RPMI7951 (cell line): ENCODE measurements at regions not wholly inside any gene's neighbourhood (a gene's known extent, or its start where the extent isn't known, plus 50 kb on each side); places are given as distances from the start of the nearest gene placed in this dataset.

Experiments used
- DNase-seq: peaks from one replicate; pipeline ENCODE4 v3.0.0-alpha.2; 2012; ENCODE audit warnings: low read depth

DNA sequence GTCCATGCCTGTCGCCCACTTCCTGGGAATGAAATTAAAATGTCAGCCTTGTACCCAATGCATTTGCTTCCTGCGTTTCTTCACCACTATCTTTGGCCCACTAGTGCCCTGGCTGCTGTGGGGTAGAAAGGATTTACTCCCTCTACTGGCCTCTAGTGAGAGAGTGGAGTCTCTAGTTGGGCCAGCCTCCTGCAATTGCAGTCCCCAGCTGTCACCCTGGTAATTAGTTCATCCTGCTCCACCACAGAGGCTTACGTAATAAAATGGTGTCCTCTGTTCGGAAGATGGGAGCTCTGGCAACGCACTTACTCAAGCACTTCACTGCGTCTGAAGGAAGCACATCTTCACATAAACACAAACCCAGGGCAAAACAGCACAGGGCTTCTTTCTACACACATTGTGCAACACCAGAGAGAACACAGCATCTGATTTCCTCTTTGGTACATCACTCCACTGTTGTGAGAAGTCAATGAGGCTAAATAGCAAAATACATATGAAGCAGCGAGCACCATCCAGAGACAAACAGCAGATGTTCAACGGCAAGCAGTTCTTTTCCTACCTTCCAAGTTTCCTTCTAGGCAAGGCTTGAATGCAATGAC lies 274.6 kb downstream of the LRATD1 start:
- peak; percentile 12 for DNase-seq

DNA sequence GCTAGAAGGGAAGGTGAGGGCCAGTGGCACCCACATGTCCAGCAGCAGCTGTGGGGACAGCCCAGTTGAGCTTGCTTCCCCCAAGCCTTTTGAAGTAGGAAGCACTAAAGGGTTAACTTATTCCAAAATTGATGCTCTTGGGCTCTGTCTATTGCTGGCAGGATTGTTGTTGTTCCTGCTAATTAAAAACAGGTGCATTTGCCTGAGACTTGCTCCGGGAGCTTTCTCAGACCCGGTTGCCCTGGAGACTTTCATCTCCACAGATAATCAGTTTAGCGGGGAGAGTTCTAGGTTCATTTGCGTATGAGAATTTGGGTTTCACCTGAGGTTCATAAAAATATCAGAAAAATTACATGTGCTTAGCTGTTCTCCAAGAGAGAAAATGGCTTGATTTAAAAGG lies 277.3 kb downstream of the LRATD1 start:
- peak; percentile 5 for DNase-seq

DNA sequence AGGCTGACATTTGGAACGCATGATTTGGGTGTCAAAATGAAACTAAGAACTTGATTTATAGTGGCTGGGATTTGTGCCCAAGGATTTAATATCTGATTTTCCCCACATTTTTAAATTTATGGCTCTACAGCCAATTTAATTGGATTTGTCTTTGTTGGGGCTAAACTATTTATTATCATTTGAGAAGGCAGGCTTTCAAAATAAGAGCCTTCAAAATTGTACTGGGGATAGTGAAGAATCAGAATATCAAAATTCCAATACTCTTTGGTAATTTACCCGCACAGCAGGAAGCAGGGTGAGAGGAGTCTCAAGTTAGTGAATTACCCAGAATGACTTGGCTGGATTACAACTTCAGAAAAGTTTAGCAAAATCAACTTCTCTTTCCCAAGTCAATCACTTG lies 278.1 kb downstream of the LRATD1 start:
- DNase-seq: no peak

DNA sequence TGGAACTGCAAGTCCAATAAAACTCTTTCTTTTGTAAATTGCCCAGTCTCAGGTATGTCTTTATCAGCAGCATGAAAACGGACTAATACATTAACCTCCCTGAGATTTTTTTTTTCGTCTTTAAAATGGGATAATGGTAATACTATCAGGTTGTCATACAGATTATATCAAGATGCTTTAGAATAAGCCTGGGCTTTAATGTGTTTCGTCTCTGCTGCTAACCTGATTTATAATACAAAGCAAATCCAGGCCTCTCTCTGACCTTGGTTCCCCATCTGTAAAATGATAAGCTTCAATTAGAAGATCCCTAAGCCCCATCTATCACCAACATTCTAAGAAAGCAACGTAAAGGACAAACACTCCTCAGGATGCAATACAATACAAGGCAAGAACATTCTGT lies 283.5 kb downstream of the LRATD1 start:
- no peak for DNase-seq

DNA sequence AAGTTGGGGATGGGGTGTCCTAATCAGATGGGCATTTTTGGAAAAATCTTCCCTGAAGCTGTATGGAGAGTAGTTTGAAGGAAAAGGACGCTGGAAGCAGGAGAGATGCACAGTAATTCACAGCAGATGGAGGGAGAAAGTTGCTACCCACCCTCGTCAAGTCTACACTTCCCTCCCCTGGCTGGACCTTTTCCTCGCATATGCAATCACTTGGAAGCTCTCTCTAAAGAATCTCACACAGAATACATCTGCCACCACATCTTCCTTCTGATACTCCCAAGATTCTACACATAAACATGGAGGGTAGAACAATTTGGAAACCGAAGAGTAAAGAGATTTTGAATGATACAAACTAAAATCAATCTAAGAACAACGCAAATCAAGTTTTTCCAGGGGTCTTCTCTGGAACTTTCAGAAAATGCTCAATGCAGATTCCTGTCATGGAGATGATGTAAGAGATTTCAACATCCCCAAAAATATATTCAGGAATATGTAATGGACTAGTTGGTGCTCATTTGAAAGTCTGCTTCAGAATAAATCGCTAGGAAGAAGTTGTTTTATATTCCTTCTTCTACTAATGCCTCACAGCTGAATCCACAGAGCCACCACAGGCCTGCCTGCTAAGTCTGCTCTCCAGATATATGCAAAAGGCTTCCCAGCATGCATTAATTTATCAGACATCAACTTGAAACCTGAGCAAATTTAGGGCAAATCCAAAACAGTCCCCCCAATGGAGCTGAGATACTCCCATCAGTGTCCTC lies 291.5 kb downstream of the LRATD1 start:
- DNase-seq: no peak

DNA sequence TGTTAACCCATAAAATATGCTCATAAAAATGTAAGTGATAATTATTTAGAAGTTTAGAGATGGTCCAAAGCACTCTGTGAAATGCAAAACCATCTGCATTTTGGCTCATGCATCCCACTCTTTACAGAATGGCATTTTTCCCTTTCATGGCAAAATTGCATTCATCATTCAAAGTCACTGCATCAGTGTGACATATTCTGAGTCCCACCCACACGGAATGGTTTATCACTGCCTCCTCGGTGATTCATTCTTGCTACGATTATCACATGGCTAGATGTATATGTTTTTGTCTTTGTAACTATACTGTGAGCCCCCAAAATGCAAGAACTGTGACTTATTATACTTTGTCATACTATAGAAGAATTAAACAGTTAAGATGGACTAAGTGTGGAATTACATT lies 293.0 kb downstream of the LRATD1 start:
- no peak for DNase-seq

DNA sequence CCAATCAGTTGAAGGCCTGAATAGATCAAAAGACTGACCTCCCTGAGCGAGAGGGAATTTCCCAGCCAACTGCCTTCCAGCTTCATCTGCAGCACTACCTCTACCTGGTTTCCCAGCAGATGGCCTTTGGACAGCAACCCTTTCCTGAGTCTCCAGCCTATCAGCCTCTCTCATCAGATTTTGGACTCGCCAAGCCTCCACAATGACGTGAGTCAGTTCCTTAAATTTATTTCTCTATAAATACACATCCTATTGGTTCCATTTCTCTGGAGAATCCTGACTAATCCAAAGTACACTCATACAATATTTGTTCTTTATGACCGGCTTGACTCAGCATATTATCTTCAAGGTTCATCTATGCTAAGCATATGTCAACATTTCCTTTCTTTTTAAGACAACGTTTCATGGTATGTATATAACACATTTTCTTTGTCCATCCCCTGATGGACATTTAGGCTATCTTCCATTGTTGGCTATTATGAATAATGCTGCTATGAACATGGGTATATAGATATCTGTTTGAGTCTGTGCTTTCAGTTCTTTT lies 294.6 kb downstream of the LRATD1 start:
- DNase-seq: no peak

DNA sequence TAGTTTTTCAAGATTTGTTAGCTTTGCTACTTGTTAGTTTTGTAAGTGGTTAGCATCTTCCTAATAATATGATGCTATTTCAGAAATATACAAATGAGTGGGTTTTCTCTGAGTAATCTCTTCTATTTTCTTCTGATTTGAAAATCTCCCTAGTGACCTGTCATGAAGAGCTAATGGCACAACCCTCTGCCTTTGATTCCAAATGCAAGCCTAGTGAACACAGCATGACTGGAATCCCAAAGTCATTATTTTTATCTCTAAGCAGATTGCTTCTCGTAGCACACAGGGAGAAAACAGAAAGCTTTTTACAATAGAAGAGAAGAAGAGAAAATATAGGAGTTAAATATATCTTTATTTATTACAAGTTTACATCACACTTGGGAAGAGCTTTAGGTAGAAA lies 295.5 kb downstream of the LRATD1 start:
- DNase-seq: no peak

DNA sequence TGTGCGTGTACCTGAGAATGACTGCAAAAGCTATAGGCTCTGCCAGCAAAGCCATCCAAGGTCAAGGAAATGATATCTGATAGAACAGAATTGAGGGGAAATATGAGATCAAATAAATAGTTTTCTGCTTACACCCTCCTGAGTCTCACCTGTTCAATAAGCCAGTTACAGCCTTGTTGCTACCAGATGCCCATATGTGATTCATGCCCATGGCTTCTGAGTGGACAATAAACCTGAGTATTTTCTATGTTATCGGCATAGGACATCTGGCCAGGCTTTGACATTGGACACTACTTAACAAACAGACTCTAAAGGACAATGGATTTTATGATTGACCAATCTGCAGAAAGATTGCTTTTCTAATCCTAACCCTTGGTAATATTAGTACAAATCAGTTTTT lies 297.9 kb downstream of the LRATD1 start:
- DNase-seq: no peak

DNA sequence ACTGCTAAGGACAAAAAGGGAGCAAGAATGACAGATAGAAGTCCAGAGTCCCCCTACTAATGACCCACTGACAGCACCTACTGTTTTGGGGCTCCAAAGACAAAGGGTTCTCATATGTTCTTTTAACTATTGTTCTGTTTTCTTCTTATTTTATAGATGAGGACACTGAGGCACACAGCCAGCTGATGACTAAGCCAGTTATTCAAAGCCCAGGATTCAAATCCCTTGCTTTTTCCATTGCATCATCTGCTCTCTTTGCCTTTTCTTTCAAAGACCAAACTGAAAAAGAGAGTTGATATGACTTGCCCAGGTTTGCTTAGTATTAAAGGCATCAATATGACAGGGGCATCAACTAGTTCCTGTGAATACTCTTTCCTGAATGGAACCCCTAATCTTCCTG lies 299.8 kb downstream of the LRATD1 start:
- DNase-seq: no peak

DNA sequence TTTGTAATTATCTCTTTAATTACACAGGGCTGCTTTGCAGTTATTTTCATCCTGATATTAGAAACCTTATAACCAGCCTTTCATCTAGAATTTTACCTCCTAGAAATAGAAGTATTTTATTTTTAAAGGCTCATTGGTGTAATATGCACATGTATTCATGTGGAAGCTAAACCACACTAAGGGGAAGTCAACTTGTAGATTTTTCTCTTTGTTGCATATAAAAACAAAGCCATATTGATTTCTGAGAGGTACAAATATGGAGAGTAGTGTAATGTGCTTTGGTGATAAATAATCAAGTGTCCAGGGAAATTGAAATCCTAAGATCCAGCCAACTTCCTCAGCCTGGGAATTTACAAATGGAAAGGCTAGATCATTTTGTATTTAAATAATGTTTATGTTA lies 301.2 kb downstream of the LRATD1 start:
- no peak for DNase-seq

DNA sequence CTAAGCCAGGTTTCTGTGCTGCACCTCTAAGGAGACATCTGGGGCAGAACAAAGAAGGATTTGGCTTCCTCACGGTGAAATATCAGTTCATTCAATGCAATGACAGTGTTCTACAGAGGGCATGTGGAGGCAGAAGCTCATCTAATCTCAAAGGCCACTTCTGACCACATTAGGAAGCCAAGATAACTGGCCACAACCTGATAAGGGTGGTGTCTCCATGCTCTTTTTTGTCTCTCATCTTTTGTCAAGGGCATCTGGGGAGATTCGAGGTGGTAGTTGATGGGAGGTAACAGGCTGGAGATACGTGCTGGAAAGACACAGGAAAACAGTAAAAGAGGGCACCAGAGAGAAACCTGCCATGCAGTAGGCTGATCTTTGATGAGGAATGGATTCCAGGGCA lies 303.9 kb downstream of the LRATD1 start:
- no peak for DNase-seq

DNA sequence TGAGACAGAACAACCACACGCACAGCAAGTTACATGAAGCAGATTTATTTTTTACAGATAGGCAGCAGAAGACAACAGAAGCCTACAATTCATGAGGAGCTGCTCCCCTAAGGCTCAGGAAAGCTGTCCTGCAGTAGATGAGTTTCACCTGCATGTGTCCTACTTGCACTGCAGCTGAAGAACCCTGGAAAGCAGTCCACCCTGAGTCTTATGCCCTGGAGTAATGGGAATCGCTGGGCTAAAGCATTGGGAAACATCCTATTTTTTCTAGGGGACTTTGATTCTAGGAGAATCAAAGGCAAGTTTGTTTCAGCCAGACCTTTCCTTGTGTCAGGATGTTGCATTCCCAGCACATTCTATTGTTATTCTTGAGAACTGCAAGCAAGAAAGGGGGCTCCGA lies 304.8 kb downstream of the LRATD1 start:
- no peak for DNase-seq

DNA sequence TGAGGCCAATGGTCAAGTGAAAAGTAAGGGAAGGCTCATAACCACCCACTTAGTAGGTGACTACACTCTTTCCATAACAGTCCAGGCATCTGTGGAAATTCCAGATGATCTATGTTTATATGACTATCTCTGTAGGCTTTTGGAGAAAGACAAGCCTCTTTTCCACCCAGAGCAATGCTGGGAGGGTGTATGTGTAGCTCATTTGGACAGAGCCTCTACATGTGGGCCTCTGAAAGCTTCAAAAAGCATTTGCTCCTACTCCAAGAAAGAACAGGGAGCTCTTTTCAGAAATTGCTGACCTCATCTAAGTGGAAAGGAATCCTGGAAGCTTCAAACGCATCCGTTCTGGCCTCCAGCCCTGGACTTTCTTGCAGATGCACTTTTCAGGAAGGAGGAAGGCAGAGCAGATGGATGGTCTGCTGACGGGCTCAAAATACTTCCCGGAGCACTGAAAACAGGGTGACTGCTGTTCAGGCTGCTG lies 308.7 kb downstream of the LRATD1 start:
- DNase-seq: no peak

DNA sequence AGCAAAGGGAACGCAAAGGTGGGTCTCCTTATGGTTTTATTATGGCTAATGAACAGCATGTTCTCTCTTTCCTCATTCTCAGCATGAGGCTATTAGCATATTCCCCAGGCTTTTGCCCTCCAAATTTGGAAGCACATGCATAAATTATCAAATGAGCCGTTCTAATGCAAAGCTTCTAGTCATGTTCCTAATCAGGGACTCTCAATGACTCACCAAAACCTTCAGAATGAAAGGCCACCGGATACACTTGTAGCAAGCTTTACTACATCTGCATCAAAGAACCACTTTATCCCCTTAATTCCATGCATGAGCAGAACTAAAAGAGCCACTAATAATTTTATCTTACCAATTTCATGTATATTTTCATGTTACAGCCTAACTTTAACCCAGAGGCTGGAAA lies 310.5 kb downstream of the LRATD1 start:
- no peak for DNase-seq

DNA sequence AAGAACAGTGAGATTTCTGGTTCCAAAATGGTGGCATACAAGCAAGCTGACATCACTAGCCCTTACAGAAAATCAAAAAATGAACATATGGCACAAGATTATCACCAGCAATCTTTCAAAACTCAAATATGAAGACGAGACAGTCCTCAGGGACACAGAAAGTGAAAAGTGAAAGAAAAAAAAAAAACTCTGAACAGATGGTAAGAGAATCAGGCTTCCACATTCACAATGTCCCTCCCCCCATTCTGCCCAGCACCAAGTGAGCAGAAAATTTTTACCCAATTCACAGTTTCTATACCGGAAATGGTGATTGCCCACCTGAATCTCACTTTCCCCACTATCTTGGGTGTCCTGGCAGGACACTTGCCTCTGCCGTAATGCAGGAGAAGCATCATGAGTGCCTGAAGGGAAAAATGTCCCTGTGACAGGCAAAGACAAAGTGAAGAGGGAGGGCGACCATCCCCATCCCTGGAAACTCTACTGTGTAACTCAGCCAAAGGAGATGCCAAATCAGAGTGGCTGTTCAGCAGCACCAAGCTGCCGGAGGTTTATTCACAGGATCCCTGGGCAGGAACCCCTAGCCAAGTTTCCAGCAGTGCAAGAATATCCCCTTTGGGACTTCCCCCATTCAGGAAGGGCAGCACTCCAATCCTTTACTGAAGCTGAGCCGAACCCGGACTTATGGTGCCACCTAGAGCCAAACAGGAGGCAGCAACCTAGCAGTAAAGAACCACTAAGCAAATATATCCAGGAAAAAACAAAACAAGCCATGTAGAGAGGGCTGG lies 312.2 kb downstream of the LRATD1 start:
- DNase-seq: peak; percentile 41

DNA sequence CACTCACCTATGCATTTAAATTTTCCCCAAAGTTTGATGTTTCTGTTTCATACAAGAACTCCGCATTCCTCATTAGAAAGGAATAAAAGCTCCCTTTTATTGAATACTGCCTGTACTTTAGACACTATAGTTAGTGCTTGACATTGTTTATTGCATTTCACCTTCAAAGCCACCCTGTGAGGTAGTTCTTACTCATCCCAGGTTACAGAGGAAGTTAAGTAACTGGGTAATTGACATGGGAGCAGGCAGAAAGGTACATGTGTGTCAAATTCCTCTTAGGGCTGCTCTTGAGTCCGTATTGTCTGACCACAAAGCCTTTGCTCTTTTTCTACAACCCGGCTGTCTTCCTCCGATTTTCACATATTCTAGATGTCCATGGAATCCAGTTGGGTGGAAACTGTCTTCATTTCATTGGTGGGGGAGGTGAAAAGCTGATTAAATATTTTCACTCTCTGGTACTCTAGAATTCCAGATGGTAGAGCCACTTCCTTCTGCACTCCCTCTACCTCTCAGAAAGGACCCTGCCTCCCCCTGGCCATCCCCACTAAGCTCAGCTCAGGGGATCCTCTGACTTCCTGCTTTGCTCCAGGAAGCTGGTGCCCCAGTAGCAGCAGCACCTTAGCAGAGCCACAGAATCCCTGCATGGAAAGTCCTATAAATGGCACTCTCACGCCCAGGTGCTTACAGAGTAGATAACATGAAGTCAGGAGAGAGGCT lies 319.2 kb downstream of the LRATD1 start:
- no peak for DNase-seq

DNA sequence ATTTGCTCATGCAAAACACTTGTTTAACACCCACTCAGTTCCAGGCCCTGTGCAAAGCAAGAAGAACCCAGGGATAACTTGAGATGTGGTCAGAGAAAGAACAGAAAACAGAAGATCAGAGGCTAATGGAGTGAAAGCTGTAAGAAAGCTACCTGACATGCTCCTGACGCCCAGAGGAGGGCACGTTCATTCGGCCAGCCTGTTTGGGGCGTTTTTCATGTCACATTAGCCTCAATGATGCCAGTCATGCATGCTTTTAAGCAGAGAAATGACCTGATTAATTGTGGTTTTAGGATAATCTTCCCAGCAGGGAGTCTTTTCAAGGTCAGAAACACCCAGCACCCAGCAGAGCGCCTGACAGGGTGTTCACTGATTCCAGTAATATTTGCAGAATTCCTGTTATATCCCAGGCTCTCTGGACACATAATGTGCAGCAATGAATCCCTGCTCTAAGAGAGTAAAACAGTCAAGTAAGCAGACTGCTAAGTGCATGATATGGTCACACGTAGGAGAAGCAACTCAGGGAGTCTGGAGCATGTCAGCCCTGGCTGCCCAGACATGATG lies 320.0 kb downstream of the LRATD1 start:
- DNase-seq: no peak

DNA sequence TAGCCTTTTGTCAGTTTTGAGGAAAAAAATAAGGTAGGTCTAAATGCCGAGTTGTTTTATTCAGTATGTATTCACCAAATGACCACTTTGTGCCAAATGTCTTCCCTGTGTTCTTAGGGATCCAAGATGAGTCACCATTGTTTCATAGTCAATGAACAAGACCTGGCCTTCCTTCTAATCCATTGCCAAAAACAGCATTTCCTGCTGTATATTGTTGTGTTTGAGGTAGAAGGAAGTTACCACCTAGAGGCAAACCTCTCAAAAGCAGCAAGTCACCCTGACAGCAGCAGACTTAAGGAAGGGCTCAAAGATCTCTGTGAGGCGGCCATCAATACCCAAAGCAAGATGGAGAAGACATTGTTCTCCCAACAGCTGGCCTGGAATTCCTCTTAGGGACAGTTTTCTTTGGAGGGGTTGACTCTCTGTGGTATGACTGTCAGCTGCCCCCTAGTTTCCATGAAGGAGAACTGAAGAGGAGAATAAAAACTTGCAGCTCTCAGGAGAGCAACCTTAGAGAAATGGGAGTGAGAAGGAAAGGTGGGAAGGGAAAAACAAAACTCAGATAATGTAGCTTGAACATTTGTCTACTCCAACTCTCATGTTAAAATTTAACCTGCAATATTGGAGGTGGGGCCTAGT lies 328.3 kb downstream of the LRATD1 start:
- no peak for DNase-seq

DNA sequence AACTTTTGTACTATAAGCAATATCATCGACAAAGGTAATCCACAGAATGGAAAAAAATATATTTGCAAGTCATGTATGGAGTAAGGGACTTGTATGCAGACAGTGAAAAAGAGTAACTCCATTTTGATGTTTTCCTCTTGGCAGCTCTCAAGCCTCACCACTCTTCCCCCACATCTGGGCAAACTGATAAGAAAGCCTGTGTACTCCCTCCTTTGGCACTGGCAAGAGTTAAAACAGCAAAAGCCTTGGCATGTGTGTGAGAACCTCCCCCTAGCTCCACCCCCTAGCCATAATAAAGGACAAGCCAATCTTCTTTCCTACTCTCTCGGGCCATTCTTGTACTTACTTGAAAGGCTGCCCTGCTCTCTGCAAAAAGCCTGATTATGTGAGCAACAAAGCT lies 335.2 kb downstream of the LRATD1 start:
- DNase-seq: no peak

DNA sequence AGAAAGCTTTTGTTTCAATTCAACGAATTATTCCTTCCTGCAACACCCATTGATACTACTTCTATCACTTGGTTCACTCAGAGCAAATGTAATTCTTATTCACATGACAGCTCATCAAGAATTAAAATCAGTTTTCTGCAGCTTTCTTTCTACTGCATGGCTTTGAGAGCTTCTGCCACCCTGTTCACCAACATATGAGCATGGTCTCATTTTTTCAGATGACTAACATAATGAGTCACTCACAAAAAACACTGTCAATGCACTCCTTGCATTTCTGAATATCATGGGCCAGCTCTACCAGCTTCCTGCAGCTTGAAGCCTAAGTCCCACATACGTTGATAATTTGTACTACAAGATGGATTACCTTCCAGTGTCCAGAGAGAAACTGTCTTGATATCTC lies 342.9 kb downstream of the LRATD1 start:
- DNase-seq: no peak
